HL-60 (cell line): ENCODE measurements at regions not wholly inside any gene's neighbourhood (a gene's known extent, or its start where the extent isn't known, plus 50 kb on each side); places are given as distances from the start of the nearest gene placed in this dataset.
A peak's percentile ranks its signal among the peaks of the same experiment; 100 is the strongest.

ENCODE experiments used
- DNase-seq, 2 experiments: peaks; one replicate each; pipeline ENCODE4 v3.0.0-alpha.2; 2010 to 2020; ENCODE audit warnings: low read depth in 1 of 2, low spot score in 1 of 2
- H3K27ac ChIP-seq: fragments of 250-450 bp; sonication (Bioruptor Pico); replicated peaks from 2 replicates; pipeline ENCODE4 v1.5.1; 2020; ENCODE audit warnings: mild to moderate bottlenecking, moderate library complexity
- H3K27me3 ChIP-seq: fragments of 250-450 bp; sonication (Bioruptor Pico); 2 replicates; pipeline ENCODE4 v1.5.1; 2021; ENCODE audit warnings: mild to moderate bottlenecking, moderate library complexity; ENCODE audit not compliant: insufficient read depth, poor library complexity, severe bottlenecking
- H3K4me3 ChIP-seq: replicated peaks from 2 replicates; pipeline ENCODE4 v1.5.1; 2011; ENCODE audit warnings: mild to moderate bottlenecking, control low read depth, low read length; ENCODE audit not compliant: insufficient read depth
- GABPA ChIP-seq: IDR thresholded peaks from 2 replicates; pipeline ENCODE4 v1.6.1; 2012; ENCODE audit warnings: low read depth
- POLR2AphosphoS5 ChIP-seq: IDR thresholded peaks from 2 replicates; pipeline ENCODE4 v1.6.1; 2012; ENCODE audit warnings: low read depth
- REST ChIP-seq: IDR thresholded peaks from 2 replicates; pipeline ENCODE4 v1.6.1; 2012; ENCODE audit warnings: low read depth; ENCODE audit not compliant: insufficient replicate concordance
- SPI1 ChIP-seq: IDR thresholded peaks from 2 replicates; pipeline ENCODE4 v1.6.1; 2012; ENCODE audit warnings: low read depth, mild to moderate bottlenecking, borderline replicate concordance
- TF ChIP-seq, protein P1 (sequence below): IDR thresholded peaks from one replicate; pipeline ENCODE4 v1.5.1; 2011; ENCODE audit warnings: low read length, control low read depth, inconsistent platforms; ENCODE audit not compliant: insufficient read depth

DNA sequence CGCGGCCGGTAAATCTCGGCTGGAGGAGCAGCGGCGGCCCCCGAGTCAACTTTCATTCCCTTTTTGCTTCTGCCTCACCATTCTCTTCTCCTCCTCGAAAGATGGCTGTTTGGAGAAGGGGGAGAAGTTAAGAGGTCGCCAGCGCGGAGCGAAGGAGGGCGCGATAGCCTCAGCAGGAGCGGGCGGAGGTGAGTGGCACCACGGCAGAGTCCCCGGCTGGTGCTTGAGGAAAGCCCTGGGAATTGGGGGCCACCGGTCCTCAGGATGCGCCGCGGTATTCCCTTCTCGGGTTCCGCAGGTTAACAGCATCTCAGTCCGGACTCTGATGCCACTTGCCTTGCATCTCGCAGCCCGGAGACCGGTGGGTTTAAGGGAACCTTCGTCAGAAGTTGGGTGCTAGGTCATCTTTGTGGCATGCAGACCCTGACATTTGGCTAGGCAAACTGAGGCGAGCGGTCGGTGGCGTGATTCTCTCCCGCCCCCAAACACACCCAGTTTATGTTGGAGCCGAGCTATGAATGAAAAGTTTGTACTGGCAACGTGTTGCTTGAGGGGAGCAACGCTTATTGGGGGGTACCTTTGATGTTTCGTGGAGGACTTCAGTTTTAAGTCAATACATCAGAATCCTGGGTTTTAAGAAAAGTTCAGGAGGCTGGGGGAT lies 59.5 kb upstream of the PRPS1L1 start:
- H3K27ac ChIP-seq = no peak overlapping the region
- H3K27me3 ChIP-seq = peaks cover 23% of the 10 kb centered on the region
- no peak for DNase-seq
- H3K4me3 ChIP-seq = peak overlapping the region; percentile 76
- TF ChIP-seq REST (no peak), SPI1 (no peak), POLR2AphosphoS5 (no peak), GABPA (no peak)

GRCh38 chr7:18087687-18088078 lies 60.0 kb upstream of the PRPS1L1 start:
- no peak overlapping the region for H3K4me3 ChIP-seq
- TF ChIP-seq, protein P1, sequence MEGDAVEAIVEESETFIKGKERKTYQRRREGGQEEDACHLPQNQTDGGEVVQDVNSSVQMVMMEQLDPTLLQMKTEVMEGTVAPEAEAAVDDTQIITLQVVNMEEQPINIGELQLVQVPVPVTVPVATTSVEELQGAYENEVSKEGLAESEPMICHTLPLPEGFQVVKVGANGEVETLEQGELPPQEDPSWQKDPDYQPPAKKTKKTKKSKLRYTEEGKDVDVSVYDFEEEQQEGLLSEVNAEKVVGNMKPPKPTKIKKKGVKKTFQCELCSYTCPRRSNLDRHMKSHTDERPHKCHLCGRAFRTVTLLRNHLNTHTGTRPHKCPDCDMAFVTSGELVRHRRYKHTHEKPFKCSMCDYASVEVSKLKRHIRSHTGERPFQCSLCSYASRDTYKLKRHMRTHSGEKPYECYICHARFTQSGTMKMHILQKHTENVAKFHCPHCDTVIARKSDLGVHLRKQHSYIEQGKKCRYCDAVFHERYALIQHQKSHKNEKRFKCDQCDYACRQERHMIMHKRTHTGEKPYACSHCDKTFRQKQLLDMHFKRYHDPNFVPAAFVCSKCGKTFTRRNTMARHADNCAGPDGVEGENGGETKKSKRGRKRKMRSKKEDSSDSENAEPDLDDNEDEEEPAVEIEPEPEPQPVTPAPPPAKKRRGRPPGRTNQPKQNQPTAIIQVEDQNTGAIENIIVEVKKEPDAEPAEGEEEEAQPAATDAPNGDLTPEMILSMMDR = no peak
- TF ChIP-seq POLR2AphosphoS5 (no peak), REST (no peak), SPI1 (no peak), GABPA (no peak)
- H3K27me3 ChIP-seq = peaks cover 23% of the 10 kb centered on the region
- no peak overlapping the region for H3K27ac ChIP-seq
- DNase-seq = no peak

- no peaks in the 10 kb centered on the region for H3K27me3 ChIP-seq
- no peak overlapping the region for H3K4me3 ChIP-seq
- DNase-seq = no peak
- no peak overlapping the region for H3K27ac ChIP-seq
- TF ChIP-seq POLR2AphosphoS5 (no peak), REST (no peak), GABPA (no peak), SPI1 (no peak)
- TF ChIP-seq, protein P1 = no peak
Observed at GRCh38 chr7:18096087-18096486, 68.4 kb upstream of the PRPS1L1 start.
